Panc1 (cell line): ENCODE measurements at regions not wholly inside any gene's neighbourhood (a gene's known extent, or its start where the extent isn't known, plus 50 kb on each side); places are given as distances from the start of the nearest gene placed in this dataset.

Source experiments
- ATAC-seq: fragments of 200-7000 bp; cut with Tn5 transposase; 2 replicates; pipeline ENCODE4 v1.9.1; 2020; ENCODE audit warnings: mild to moderate bottlenecking, moderate library complexity
- BruUV-seq: library from RNA; stranded (reverse); fragments of 400-500 nt; replicated peaks from 2 replicates; lab custom pipeline; 2021; lab: Mats Ljungman, UMichigan
- CTCF ChIA-PET: fragments of 300-600 bp; sonication (Branson Sonifier 250); formaldehyde crosslinking; loops from one replicate; lab custom pipeline; 2022; ENCODE audit warnings: antibody characterized with exemption; lab: Charles Lee
- POLR2A ChIA-PET: fragments of 300-600 bp; sonication (Branson Sonifier 250); formaldehyde crosslinking; loops from one replicate; lab custom pipeline; 2022; ENCODE audit warnings: antibody characterized with exemption; lab: Charles Lee
- DNase-seq: peaks from one replicate; pipeline ENCODE4 v3.0.0-alpha.2; 2010; ENCODE audit warnings: low read depth, low spot score
- H3K27ac ChIP-seq: 2 replicates; pipeline ENCODE4 v1.5.1; 2011; ENCODE audit warnings: mild to moderate bottlenecking, low read length, inconsistent platforms
- H3K27me3 ChIP-seq: fragments of 200-500 bp; sonication (Bioruptor generic); 2 replicates; pipeline ENCODE4 v1.6.0; 2014; ENCODE audit warnings: low read length, inconsistent platforms; ENCODE audit not compliant: control insufficient read depth, insufficient read depth
- H3K36me3 ChIP-seq: fragments of 200-500 bp; sonication (Bioruptor generic); 2 replicates; pipeline ENCODE4 v1.5.1; 2014; ENCODE audit warnings: inconsistent platforms, mild to moderate bottlenecking, low read length, moderate library complexity; ENCODE audit not compliant: control insufficient read depth, insufficient read depth
- H3K4me1 ChIP-seq: 2 replicates; pipeline ENCODE4 v1.5.1; 2011; ENCODE audit warnings: inconsistent platforms, mild to moderate bottlenecking, low read length, moderate library complexity; ENCODE audit not compliant: control insufficient read depth, insufficient read depth
- H3K4me3 ChIP-seq, 2 experiments: 2 replicates each; pipeline ENCODE4 v1.5.1; 2011 to 2012; ENCODE audit warnings: low read depth in 2 of 2, low read length in 2 of 2, mild to moderate bottlenecking in 2 of 2, inconsistent platforms in 1 of 2, moderate library complexity in 1 of 2
- H3K9me3 ChIP-seq: fragments of 200-500 bp; sonication (Bioruptor generic); 2 replicates; pipeline ENCODE4 v1.5.1; 2014; ENCODE audit warnings: low read depth, mild to moderate bottlenecking, inconsistent platforms, low read length, moderate library complexity; ENCODE audit not compliant: control insufficient read depth, insufficient read depth
- POLR2AphosphoS5 ChIP-seq: IDR thresholded peaks from 2 replicates; pipeline ENCODE4 v1.6.1; 2012; ENCODE audit warnings: mild to moderate bottlenecking, low read depth, low read length, moderate library complexity
- SIN3A ChIP-seq: IDR thresholded peaks from 2 replicates; pipeline ENCODE4 v1.6.1; 2012; ENCODE audit warnings: low read depth, mild to moderate bottlenecking, low read length, moderate library complexity, borderline replicate concordance; ENCODE audit not compliant: insufficient read depth
- TCF7L2 ChIP-seq: IDR thresholded peaks from 2 replicates; pipeline ENCODE4 v1.6.1; 2011; ENCODE audit warnings: mild to moderate bottlenecking, low read depth, low read length, inconsistent platforms
- in situ Hi-C: cut with HindIII; loops from 2 replicates; pipeline ENCODE4 v1.10.0; 2016; ENCODE audit warnings: low sequenced_read_pairs, low pct_unique_long_range_greater_than_20kb
- intact Hi-C: fragments of 100-400 bp; cut with micrococcal nuclease; formaldehyde crosslinking; loops from one replicate; pipeline ENCODE4 v1.10.0; 2022; ENCODE audit not compliant: unreplicated experiment
- TF ChIP-seq, protein P1 (sequence below): fragments of 450-650 bp; IDR thresholded peaks from 2 replicates; pipeline ENCODE4 v1.5.1; 2017; ENCODE audit warnings: mild to moderate bottlenecking
- TF ChIP-seq, protein P2 (sequence below), 2 experiments: IDR thresholded peaks; 2 replicates each; pipeline ENCODE4 v1.6.1; 2011 to 2012; ENCODE audit warnings: low read depth in 2 of 2, control low read depth in 1 of 2, low read length in 1 of 2, mild to moderate bottlenecking in 1 of 2, moderate library complexity in 1 of 2; ENCODE audit not compliant: insufficient read depth in 1 of 2

DNA sequence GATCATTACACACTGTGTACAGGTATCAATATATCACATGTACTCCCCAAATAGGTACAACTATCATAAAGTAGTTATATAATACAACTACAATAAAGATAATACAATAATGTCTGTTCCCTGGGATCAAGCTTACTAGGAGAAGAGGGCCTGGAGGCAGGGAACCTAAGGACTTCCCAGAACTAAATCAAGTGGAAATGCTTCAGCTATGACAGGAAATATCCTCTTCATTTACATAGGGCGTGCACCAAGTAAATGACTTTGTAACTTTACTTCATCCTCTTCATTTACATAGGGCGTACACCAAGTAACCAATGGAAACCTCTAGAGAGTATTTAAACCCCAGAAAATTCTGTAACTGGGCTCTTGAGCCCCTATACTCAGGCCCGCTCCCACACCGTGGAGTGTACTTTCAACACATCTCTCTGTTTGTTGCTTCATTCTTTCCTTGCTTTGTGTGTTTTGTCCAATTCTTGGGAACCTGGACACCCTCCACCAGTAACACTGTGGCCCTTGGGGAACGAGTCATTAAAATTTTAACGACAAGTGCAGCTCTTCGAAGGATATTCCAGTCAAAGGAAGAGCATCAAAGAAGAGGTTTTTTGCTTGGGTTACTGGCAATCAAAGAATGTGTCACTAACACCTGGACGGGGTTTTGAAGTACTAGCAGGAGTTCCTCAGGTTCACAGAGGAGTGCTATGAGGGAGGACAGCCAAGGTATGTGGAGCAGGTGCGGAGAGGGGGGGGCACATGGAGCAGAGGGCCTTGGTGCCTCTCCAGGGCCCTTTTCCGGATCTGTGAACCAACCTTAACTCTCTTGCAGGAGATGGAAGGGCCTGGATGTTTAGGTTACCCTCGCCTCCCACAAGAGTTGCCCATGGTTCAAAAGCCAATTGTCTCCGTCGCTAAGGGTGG, 106.6 kb upstream of the DAP start:
- no peaks in the 10 kb centered on the region for H3K36me3 ChIP-seq
- DNase-seq (no peak), ATAC-seq (no peak)
- no peak overlapping the region for H3K4me3 ChIP-seq
- ChIA-PET POLR2A (no interaction called here), CTCF (interaction anchor here (1.2 kb wide), 1 partner anchor 89 kb away, joined by 3 read pairs; no protein-coding TSS in a partner anchor)
- no peak overlapping the region for H3K27ac ChIP-seq
- no peaks in the 10 kb centered on the region for H3K9me3 ChIP-seq
- no peaks in the 10 kb centered on the region for H3K4me1 ChIP-seq
- peaks cover 3% of the 10 kb centered on the region; the same call in 1 of the 2 replicates for H3K27me3 ChIP-seq
- BruUV-seq: no TSS peak
- TF ChIP-seq POLR2AphosphoS5: no peak
- TF ChIP-seq, protein P1, sequence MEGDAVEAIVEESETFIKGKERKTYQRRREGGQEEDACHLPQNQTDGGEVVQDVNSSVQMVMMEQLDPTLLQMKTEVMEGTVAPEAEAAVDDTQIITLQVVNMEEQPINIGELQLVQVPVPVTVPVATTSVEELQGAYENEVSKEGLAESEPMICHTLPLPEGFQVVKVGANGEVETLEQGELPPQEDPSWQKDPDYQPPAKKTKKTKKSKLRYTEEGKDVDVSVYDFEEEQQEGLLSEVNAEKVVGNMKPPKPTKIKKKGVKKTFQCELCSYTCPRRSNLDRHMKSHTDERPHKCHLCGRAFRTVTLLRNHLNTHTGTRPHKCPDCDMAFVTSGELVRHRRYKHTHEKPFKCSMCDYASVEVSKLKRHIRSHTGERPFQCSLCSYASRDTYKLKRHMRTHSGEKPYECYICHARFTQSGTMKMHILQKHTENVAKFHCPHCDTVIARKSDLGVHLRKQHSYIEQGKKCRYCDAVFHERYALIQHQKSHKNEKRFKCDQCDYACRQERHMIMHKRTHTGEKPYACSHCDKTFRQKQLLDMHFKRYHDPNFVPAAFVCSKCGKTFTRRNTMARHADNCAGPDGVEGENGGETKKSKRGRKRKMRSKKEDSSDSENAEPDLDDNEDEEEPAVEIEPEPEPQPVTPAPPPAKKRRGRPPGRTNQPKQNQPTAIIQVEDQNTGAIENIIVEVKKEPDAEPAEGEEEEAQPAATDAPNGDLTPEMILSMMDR: no peak
- TF ChIP-seq SIN3A: no peak
- TF ChIP-seq, protein P2, sequence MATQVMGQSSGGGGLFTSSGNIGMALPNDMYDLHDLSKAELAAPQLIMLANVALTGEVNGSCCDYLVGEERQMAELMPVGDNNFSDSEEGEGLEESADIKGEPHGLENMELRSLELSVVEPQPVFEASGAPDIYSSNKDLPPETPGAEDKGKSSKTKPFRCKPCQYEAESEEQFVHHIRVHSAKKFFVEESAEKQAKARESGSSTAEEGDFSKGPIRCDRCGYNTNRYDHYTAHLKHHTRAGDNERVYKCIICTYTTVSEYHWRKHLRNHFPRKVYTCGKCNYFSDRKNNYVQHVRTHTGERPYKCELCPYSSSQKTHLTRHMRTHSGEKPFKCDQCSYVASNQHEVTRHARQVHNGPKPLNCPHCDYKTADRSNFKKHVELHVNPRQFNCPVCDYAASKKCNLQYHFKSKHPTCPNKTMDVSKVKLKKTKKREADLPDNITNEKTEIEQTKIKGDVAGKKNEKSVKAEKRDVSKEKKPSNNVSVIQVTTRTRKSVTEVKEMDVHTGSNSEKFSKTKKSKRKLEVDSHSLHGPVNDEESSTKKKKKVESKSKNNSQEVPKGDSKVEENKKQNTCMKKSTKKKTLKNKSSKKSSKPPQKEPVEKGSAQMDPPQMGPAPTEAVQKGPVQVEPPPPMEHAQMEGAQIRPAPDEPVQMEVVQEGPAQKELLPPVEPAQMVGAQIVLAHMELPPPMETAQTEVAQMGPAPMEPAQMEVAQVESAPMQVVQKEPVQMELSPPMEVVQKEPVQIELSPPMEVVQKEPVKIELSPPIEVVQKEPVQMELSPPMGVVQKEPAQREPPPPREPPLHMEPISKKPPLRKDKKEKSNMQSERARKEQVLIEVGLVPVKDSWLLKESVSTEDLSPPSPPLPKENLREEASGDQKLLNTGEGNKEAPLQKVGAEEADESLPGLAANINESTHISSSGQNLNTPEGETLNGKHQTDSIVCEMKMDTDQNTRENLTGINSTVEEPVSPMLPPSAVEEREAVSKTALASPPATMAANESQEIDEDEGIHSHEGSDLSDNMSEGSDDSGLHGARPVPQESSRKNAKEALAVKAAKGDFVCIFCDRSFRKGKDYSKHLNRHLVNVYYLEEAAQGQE (IDR thresholded peaks at IDR 0.05; ENCODE audit: insufficient read depth in 1 of 2, low read depth in 2 of 2, low read length in 1 of 2): no peak
- no peak for TF ChIP-seq TCF7L2
- intact Hi-C loops (loop anchor here (10.0 kb wide), 1 partner anchor 173 kb away; no protein-coding TSS in a partner anchor), in situ Hi-C loops (no loop called here)

DNA sequence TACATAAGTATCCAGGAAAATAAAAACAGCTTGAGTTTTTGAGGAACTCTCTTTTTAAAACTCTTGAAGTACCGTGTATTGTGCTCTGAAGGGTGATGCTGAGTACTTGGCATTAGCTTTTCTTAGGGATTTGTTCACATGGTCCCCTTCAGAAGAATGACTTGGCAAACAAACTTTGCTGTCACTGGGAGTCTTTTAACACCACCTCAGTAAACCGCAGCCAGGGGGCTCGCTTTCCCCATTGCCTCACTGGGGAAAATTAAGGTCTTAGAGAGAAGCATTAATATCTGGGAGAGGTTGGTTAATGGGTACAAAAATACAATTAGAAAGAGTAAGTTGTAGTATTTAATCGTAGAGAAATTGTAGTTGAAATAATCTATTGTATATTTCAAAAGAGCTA, 105.9 kb upstream of the DAP start:
- Histone ChIP-seq H3K27ac (no peak overlapping the region), H3K36me3 (no peaks in the 10 kb centered on the region), H3K9me3 (no peaks in the 10 kb centered on the region), H3K4me1 (no peaks in the 10 kb centered on the region), H3K27me3 (peaks cover 3% of the 10 kb centered on the region; the same call in 1 of the 2 replicates), H3K4me3 (no peak overlapping the region)
- ATAC-seq: no peak
- POLR2A ChIA-PET: no interaction called here
- CTCF ChIA-PET: interaction anchor here (1.2 kb wide), 1 partner anchor 88 kb away, joined by 3 read pairs; no protein-coding TSS in a partner anchor
- TF ChIP-seq, protein P1: peak; percentile 33
- TF ChIP-seq POLR2AphosphoS5 (no peak), TCF7L2 (no peak), SIN3A (no peak)
- TF ChIP-seq, protein P2 (IDR thresholded peaks at IDR 0.05; ENCODE audit: insufficient read depth in 1 of 2, low read depth in 2 of 2, low read length in 1 of 2): no peak
- DNase-seq: no peak
- in situ Hi-C loops (no loop called here), intact Hi-C loops (loop anchor here (10.0 kb wide), 1 partner anchor 172 kb away; no protein-coding TSS in a partner anchor)
- BruUV-seq: no TSS peak
